ENCODE measurements at regions not wholly inside any gene's neighbourhood (a gene's known extent, or its start where the extent isn't known, plus 50 kb on each side); places are given as distances from the start of the nearest gene placed in this dataset.
A peak's percentile ranks its signal among the peaks of the same experiment; 100 is the strongest.
"Not testable (repeated sequence)": the region's sequence is repeated elsewhere in the genome, so short reads cannot be mapped to it uniquely, and the experiment has no call there.

- DNase-seq (ENCODE audit: low spot score): peak; percentile 20
These were observed 53.5 kb downstream of the PAGE2 start for GRCh38 chrX:55142206-55142918.

GRCh38 chrX:55142919-55143310 is 54.1 kb downstream of the PAGE2 start:
- no peak for DNase-seq (ENCODE audit: low spot score)

GRCh38 chrX:55143621-55144020 is 54.8 kb downstream of the PAGE2 start:
- DNase-seq (ENCODE audit: low spot score): no peak

- DNase-seq (ENCODE audit: low spot score): no peak
These were observed 55.9 kb downstream of the PAGE2 start for GRCh38 chrX:55144697-55145096.

GRCh38 chrX:55149242-55149641 is 60.4 kb downstream of the PAGE2 start:
- DNase-seq (ENCODE audit: low spot score): no peak

GRCh38 chrX:55151199-55151598 is 62.4 kb downstream of the PAGE2 start:
- no peak for DNase-seq (ENCODE audit: low spot score)

- DNase-seq (ENCODE audit: low spot score): no peak
These were observed 60.6 kb upstream of the PAGE5 start for GRCh38 chrX:55159551-55159950.

GRCh38 chrX:55160685-55161552 is 59.2 kb upstream of the PAGE5 start:
- peak; percentile 47 for DNase-seq (ENCODE audit: low spot score)

- DNase-seq (ENCODE audit: low spot score): no peak
These were observed 58.6 kb upstream of the PAGE5 start for GRCh38 chrX:55161581-55161980.

GRCh38 chrX:55163171-55163570 is 57.0 kb upstream of the PAGE5 start:
- no peak for DNase-seq (ENCODE audit: low spot score)

GRCh38 chrX:55165026-55165425 is 55.1 kb upstream of the PAGE5 start:
- not testable (repeated sequence) for DNase-seq (ENCODE audit: low spot score)

GRCh38 chrX:55167124-55167803 is 52.9 kb upstream of the PAGE5 start:
- no peak for DNase-seq (ENCODE audit: low spot score)

GRCh38 chrX:55167901-55168300 is 52.2 kb upstream of the PAGE5 start:
- DNase-seq (ENCODE audit: low spot score): no peak

GRCh38 chrX:55169782-55170181 is 50.4 kb upstream of the PAGE5 start:
- no peak for DNase-seq (ENCODE audit: low spot score)
